Cardiac fibroblast (primary cell): ENCODE measurements at regions not wholly inside any gene's neighbourhood (a gene's known extent, or its start where the extent isn't known, plus 50 kb on each side); places are given as distances from the start of the nearest gene placed in this dataset.
"Not testable (repeated sequence)": the region's sequence is repeated elsewhere in the genome, so short reads cannot be mapped to it uniquely, and the experiment has no call there.

Source experiments
- DNase-seq, 2 donors: peaks; one replicate each; pipeline versions ENCODE4 v3.0.0 to v3.0.0-alpha.2; 2010; ENCODE audit warnings: low read depth in 2 of 2
- H3K4me3 ChIP-seq, 2 donors: replicated peaks in 1 of 2; 1 replicate in 1 of 2; 2 replicates in 1 of 2; pipeline ENCODE4 v1.5.1; 2011; ENCODE audit warnings: low read depth in 2 of 2, low read length in 2 of 2, mild to moderate bottlenecking in 2 of 2, moderate library complexity in 1 of 2
- CTCF ChIP-seq: IDR thresholded peaks from one replicate; pipeline ENCODE4 v1.5.1; 2011; ENCODE audit warnings: low read depth, mild to moderate bottlenecking, low read length, inconsistent platforms

- DNase-seq = no peak
- TF ChIP-seq CTCF = no peak
- H3K4me3 ChIP-seq = no peak overlapping the region
Observed at GRCh38 chr12:96112733-96113132, 77.3 kb upstream of the LTA4H start.

- no peak for TF ChIP-seq CTCF
- no peak for DNase-seq
- no peak overlapping the region for H3K4me3 ChIP-seq
Observed at GRCh38 chr12:96117460-96117859, 76.7 kb upstream of the ELK3 start.

- no peak for DNase-seq
- no peak for TF ChIP-seq CTCF
- no peak overlapping the region for H3K4me3 ChIP-seq
Observed at GRCh38 chr12:96120359-96121100, 73.6 kb upstream of the ELK3 start.

GRCh38 chr12:96121271-96121711, 72.9 kb upstream of the ELK3 start:
- DNase-seq = peak; percentile 36 to 61
- no peak for TF ChIP-seq CTCF
- no peak overlapping the region for H3K4me3 ChIP-seq

- not testable (repeated sequence) for H3K4me3 ChIP-seq, DNase-seq
Observed at GRCh38 chr12:96128292-96128691, 65.9 kb upstream of the ELK3 start.

- TF ChIP-seq CTCF = no peak
- no peak overlapping the region for H3K4me3 ChIP-seq
- no peak for DNase-seq
Observed at GRCh38 chr12:96130396-96131059, 63.6 kb upstream of the ELK3 start.

GRCh38 chr12:96131230-96131788, 62.9 kb upstream of the ELK3 start:
- no peak overlapping the region for H3K4me3 ChIP-seq
- no peak for TF ChIP-seq CTCF
- DNase-seq = no peak
